ES-I3 (cell line): ENCODE measurements at regions not wholly inside any gene's neighbourhood (a gene's known extent, or its start where the extent isn't known, plus 50 kb on each side); places are given as distances from the start of the nearest gene placed in this dataset.

Source experiments
- H3K36me3 ChIP-seq: 2 replicates; pipeline ENCODE4 v1.6.1; 2013; ENCODE audit warnings: mild to moderate bottlenecking, low read length, control low read depth, moderate library complexity; ENCODE audit not compliant: insufficient read depth
- H3K4me1 ChIP-seq: 2 replicates; pipeline ENCODE4 v1.6.1; 2013; ENCODE audit warnings: mild to moderate bottlenecking, control low read depth, low read length; ENCODE audit not compliant: insufficient read depth
- H3K9ac ChIP-seq: 2 replicates; pipeline ENCODE4 v1.6.1; 2013; ENCODE audit warnings: low read depth, mild to moderate bottlenecking, low read length, moderate library complexity
- H3K9me3 ChIP-seq: 2 replicates; pipeline ENCODE4 v1.6.1; 2013; ENCODE audit warnings: mild to moderate bottlenecking, low read length, moderate library complexity; ENCODE audit not compliant: control insufficient read depth, insufficient read depth

GRCh38 chr22:34997633-34998299 is 68.2 kb upstream of the ISX start:
- Histone ChIP-seq H3K36me3 (no peaks in the 10 kb centered on the region), H3K9me3 (no peaks in the 10 kb centered on the region), H3K9ac (no peak overlapping the region), H3K4me1 (no peaks in the 10 kb centered on the region)

GRCh38 chr22:34998921-34999320 is 67.0 kb upstream of the ISX start:
- H3K36me3 ChIP-seq = no peaks in the 10 kb centered on the region
- H3K9ac ChIP-seq = no peak overlapping the region
- H3K9me3 ChIP-seq = no peaks in the 10 kb centered on the region
- H3K4me1 ChIP-seq = no peaks in the 10 kb centered on the region

- H3K9ac ChIP-seq = no peak overlapping the region
- no peaks in the 10 kb centered on the region for H3K4me1 ChIP-seq
- no peaks in the 10 kb centered on the region for H3K36me3 ChIP-seq
- 0 out of 2 replicates have a peak, but pooled peaks cover 2% of the 10 kb centered on the region for H3K9me3 ChIP-seq
These were observed 57.7 kb upstream of the ISX start for GRCh38 chr22:35008213-35008612.

GRCh38 chr22:35010543-35010942 is 55.4 kb upstream of the ISX start:
- Histone ChIP-seq H3K9ac (no peak overlapping the region), H3K36me3 (no peaks in the 10 kb centered on the region), H3K9me3 (0 out of 2 replicates have a peak, but pooled peaks cover 2% of the 10 kb centered on the region), H3K4me1 (no peaks in the 10 kb centered on the region)

DNA sequence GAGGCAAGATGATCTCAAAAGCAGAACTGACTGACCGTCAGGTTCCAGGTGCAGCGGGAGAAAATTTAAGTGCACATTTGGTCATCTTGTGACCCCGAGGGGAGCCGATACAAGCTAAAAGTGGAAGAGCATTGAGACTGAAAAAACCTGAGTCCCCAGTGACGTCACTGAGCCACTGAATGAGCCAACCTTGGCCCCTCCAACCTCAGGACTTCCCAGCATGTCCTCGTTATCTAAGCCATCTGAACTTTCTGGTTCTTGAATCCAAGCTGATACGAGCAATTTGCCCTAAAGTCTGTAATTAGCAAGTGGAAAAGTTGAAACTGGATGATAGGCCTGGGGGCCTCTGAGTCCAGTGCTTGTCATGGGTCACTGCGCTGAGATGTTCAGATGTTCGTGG is 51.1 kb upstream of the ISX start:
- no peaks in the 10 kb centered on the region for H3K36me3 ChIP-seq
- H3K9ac ChIP-seq = no peak overlapping the region
- 0 out of 2 replicates have a peak, but pooled peaks cover 2% of the 10 kb centered on the region for H3K9me3 ChIP-seq
- no peaks in the 10 kb centered on the region for H3K4me1 ChIP-seq
